ENCODE measurements at regions not wholly inside any gene's neighbourhood (a gene's known extent, or its start where the extent isn't known, plus 50 kb on each side); places are given as distances from the start of the nearest gene placed in this dataset.
"Not testable (repeated sequence)": the region's sequence is repeated elsewhere in the genome, so short reads cannot be mapped to it uniquely, and the experiment has no call there.

- TF ChIP-seq CTCF (IDR thresholded peaks at IDR 0.05; ENCODE audit: low read length): no peak
- no peaks in the 10 kb centered on the region for H3K9me3 ChIP-seq (ENCODE audit: low read length)
- no peaks in the 10 kb centered on the region for H3K4me1 ChIP-seq (ENCODE audit: insufficient read depth, low read length, severe bottlenecking)
- H3K4me2 ChIP-seq (ENCODE audit: low read length): no peak overlapping the region
- H2AFZ ChIP-seq (ENCODE audit: low read length): no peak overlapping the region
- H3K4me3 ChIP-seq (ENCODE audit: low read depth, low read length, poor library complexity, severe bottlenecking): no peak overlapping the region
- no peaks in the 10 kb centered on the region for H3K79me2 ChIP-seq (ENCODE audit: insufficient read depth, low read length)
- H3K27ac ChIP-seq (ENCODE audit: low read depth, low read length, poor library complexity, severe bottlenecking): no peak overlapping the region
- H3K36me3 ChIP-seq (ENCODE audit: insufficient read depth, low read length): no peaks in the 10 kb centered on the region
- no peaks in the 10 kb centered on the region for H3F3A ChIP-seq (ENCODE audit: insufficient read depth, low read length)
- H3K9me2 ChIP-seq (ENCODE audit: low read depth, low read length): no peaks in the 10 kb centered on the region
- H4K20me1 ChIP-seq (ENCODE audit: insufficient read depth, low read length): no peaks in the 10 kb centered on the region
- H3K27me3 ChIP-seq (ENCODE audit: insufficient read depth, low read length): no peaks in the 10 kb centered on the region
- no peak overlapping the region for H3K9ac ChIP-seq (ENCODE audit: low read length)
Measured at GRCh38 chr9:119880361-119880760, 511.1 kb upstream of the BRINP1 start.

GRCh38 chr9:119877306-119877705 is 508.1 kb upstream of the BRINP1 start:
- Histone ChIP-seq H3K27me3 (ENCODE audit: insufficient read depth, low read length) (no peaks in the 10 kb centered on the region), H3K4me2 (ENCODE audit: low read length) (no peak overlapping the region), H3K4me1 (ENCODE audit: insufficient read depth, low read length, severe bottlenecking) (no peaks in the 10 kb centered on the region), H3K9me3 (ENCODE audit: low read length) (no peaks in the 10 kb centered on the region), H2AFZ (ENCODE audit: low read length) (no peak overlapping the region), H3K36me3 (ENCODE audit: insufficient read depth, low read length) (no peaks in the 10 kb centered on the region), H3K4me3 (ENCODE audit: low read depth, low read length, poor library complexity, severe bottlenecking) (no peak overlapping the region), H3K27ac (ENCODE audit: low read depth, low read length, poor library complexity, severe bottlenecking) (no peak overlapping the region), H3K79me2 (ENCODE audit: insufficient read depth, low read length) (no peaks in the 10 kb centered on the region), H4K20me1 (ENCODE audit: insufficient read depth, low read length) (no peaks in the 10 kb centered on the region), H3K9me2 (ENCODE audit: low read depth, low read length) (no peaks in the 10 kb centered on the region), H3F3A (ENCODE audit: insufficient read depth, low read length) (no peaks in the 10 kb centered on the region), H3K9ac (ENCODE audit: low read length) (no peak overlapping the region)
- TF ChIP-seq EZH2 (IDR thresholded peaks at IDR 0.05; ENCODE audit: borderline replicate concordance, low read length) (no peak), CTCF (IDR thresholded peaks at IDR 0.05; ENCODE audit: low read length) (no peak)

GRCh38 chr9:119873877-119874276 is 504.6 kb upstream of the BRINP1 start:
- Histone ChIP-seq H3K9me2 (ENCODE audit: low read depth, low read length) (no peaks in the 10 kb centered on the region), H4K20me1 (ENCODE audit: insufficient read depth, low read length) (no peaks in the 10 kb centered on the region), H3K79me2 (ENCODE audit: insufficient read depth, low read length) (no peaks in the 10 kb centered on the region), H3K27ac (ENCODE audit: low read depth, low read length, poor library complexity, severe bottlenecking) (no peak overlapping the region), H3K9ac (ENCODE audit: low read length) (no peak overlapping the region), H3K36me3 (ENCODE audit: insufficient read depth, low read length) (no peaks in the 10 kb centered on the region), H2AFZ (ENCODE audit: low read length) (no peak overlapping the region), H3K4me2 (ENCODE audit: low read length) (no peak overlapping the region), H3K9me3 (ENCODE audit: low read length) (no peaks in the 10 kb centered on the region), H3F3A (ENCODE audit: insufficient read depth, low read length) (no peaks in the 10 kb centered on the region), H3K4me1 (ENCODE audit: insufficient read depth, low read length, severe bottlenecking) (no peaks in the 10 kb centered on the region), H3K27me3 (ENCODE audit: insufficient read depth, low read length) (no peaks in the 10 kb centered on the region), H3K4me3 (ENCODE audit: low read depth, low read length, poor library complexity, severe bottlenecking) (no peak overlapping the region)
- TF ChIP-seq EZH2 (IDR thresholded peaks at IDR 0.05; ENCODE audit: borderline replicate concordance, low read length) (no peak), CTCF (IDR thresholded peaks at IDR 0.05; ENCODE audit: low read length) (no peak)

GRCh38 chr9:119870251-119870650 is 501.0 kb upstream of the BRINP1 start:
- not testable (repeated sequence) for H3K9ac ChIP-seq (ENCODE audit: low read length); H3F3A ChIP-seq (ENCODE audit: insufficient read depth, low read length); H3K9me3 ChIP-seq (ENCODE audit: low read length); H3K27me3 ChIP-seq (ENCODE audit: insufficient read depth, low read length); H3K4me1 ChIP-seq (ENCODE audit: insufficient read depth, low read length, severe bottlenecking); H3K9me2 ChIP-seq (ENCODE audit: low read depth, low read length); H3K27ac ChIP-seq (ENCODE audit: low read depth, low read length, poor library complexity, severe bottlenecking); H2AFZ ChIP-seq (ENCODE audit: low read length); H3K79me2 ChIP-seq (ENCODE audit: insufficient read depth, low read length); H3K4me2 ChIP-seq (ENCODE audit: low read length); H4K20me1 ChIP-seq (ENCODE audit: insufficient read depth, low read length); H3K4me3 ChIP-seq (ENCODE audit: low read depth, low read length, poor library complexity, severe bottlenecking); H3K36me3 ChIP-seq (ENCODE audit: insufficient read depth, low read length)

Measured in OCI-LY1 (cell line).